ENCODE measurements at regions not wholly inside any gene's neighbourhood (a gene's known extent, or its start where the extent isn't known, plus 50 kb on each side); places are given as distances from the start of the nearest gene placed in this dataset.

DNA sequence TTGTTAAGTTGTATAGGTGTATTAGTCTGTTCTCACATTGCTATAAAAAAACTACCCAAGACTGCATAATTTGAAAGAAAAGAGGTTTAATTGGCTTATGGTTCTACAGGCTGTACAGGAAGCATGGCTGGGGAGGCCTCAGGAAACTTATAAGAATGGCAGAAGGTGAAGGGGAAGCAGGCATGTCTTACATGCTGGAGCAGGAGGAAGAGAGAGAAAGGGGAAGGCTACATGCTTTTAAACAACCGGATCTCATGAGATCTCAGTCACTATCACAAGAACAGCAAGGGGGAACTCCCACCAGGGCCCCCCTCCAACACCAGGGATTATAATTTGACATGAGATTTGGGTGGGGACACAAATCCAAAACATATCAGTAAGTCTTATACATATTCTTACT lies 60.5 kb upstream of the OR10AD1 start:
- TF ChIP-seq, protein P1, sequence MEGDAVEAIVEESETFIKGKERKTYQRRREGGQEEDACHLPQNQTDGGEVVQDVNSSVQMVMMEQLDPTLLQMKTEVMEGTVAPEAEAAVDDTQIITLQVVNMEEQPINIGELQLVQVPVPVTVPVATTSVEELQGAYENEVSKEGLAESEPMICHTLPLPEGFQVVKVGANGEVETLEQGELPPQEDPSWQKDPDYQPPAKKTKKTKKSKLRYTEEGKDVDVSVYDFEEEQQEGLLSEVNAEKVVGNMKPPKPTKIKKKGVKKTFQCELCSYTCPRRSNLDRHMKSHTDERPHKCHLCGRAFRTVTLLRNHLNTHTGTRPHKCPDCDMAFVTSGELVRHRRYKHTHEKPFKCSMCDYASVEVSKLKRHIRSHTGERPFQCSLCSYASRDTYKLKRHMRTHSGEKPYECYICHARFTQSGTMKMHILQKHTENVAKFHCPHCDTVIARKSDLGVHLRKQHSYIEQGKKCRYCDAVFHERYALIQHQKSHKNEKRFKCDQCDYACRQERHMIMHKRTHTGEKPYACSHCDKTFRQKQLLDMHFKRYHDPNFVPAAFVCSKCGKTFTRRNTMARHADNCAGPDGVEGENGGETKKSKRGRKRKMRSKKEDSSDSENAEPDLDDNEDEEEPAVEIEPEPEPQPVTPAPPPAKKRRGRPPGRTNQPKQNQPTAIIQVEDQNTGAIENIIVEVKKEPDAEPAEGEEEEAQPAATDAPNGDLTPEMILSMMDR (IDR thresholded peaks at IDR 0.05) = no peak
- no peak for TF ChIP-seq POLR2AphosphoS5 (IDR thresholded peaks at IDR 0.05)
- TF ChIP-seq POLR2A (IDR thresholded peaks at IDR 0.05) = no peak
- TF ChIP-seq EP300 (IDR thresholded peaks at IDR 0.05) = no peak

All from stomach (tissue), 4 donors.